Neural crest cell (in vitro differentiated cells): ENCODE measurements at regions not wholly inside any gene's neighbourhood (a gene's known extent, or its start where the extent isn't known, plus 50 kb on each side); places are given as distances from the start of the nearest gene placed in this dataset.
A peak's percentile ranks its signal among the peaks of the same experiment; 100 is the strongest.

ENCODE experiments used
- DNase-seq: peaks from one replicate; pipeline ENCODE4 v3.0.0; 2021; ENCODE audit warnings: low read depth, mixed read lengths, low spot score
- H3K27ac Mint-ChIP-seq: one replicate; pipeline ENCODE4 v1.8.0; 2021; ENCODE audit warnings: mild to moderate bottlenecking, mixed read lengths; ENCODE audit not compliant: unreplicated experiment
- H3K27me3 Mint-ChIP-seq: 2 replicates; pipeline ENCODE4 v1.8.0; 2021; ENCODE audit warnings: low read depth, mild to moderate bottlenecking, mixed read lengths
- H3K36me3 Mint-ChIP-seq: 2 replicates; pipeline ENCODE4 v1.8.0; 2021; ENCODE audit warnings: low read depth, mild to moderate bottlenecking, mixed read lengths
- H3K4me1 Mint-ChIP-seq: 2 replicates; pipeline ENCODE4 v1.8.0; 2021; ENCODE audit warnings: mixed read lengths
- H3K4me3 Mint-ChIP-seq: one replicate; pipeline ENCODE4 v1.8.0; 2021; ENCODE audit warnings: mild to moderate bottlenecking, mixed read lengths
- H3K9me3 Mint-ChIP-seq: 2 replicates; pipeline ENCODE4 v1.8.0; 2021; ENCODE audit warnings: mixed read lengths
- TF ChIP-seq, protein P1 (sequence below): fragments of 200-600 bp; sonication (generic); conservative IDR thresholded peaks from 2 replicates; pipeline ENCODE4 v1.5.0; 2021; ENCODE audit warnings: antibody characterized with exemption, mild to moderate bottlenecking

DNA sequence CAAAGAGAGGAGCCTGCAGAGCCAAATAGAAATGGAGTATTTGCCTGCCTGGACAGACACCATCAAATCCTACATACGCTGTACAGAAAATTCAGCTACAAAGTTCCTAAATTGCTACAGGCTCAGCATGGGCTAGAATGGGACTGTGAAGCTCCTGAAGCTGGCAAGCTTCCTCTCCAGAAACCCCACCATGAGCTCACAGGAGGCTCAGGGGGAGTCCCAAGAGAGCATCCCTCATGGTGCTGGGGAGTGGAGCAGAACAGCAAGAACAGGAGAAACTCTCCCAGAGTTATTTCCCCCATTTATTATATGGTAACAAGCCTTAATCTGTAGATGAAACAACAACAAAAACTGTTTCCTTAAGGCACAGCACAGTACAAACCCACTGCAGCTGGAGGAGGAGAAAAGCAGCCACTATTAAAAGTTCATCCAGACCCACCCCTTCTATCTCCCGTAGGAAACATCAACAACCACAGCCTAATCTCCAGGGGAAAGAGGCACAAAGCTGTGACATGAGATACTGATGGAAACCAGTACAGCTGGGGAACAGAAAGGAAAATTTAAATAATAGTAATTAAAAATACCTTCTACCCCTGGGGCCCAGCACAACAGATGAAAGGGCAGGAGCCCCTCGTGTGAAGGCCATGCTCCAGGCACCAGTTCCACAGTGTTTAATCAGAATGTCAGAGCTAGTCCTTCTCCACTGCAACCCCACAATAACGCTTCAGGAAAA lies 548.5 kb downstream of the MTRR start:
- Mint-ChIP-seq H3K36me3 (peaks cover 3% of the 10 kb centered on the region), H3K4me1 (peaks cover 18% of the 10 kb centered on the region), H3K9me3 (peaks cover 6% of the 10 kb centered on the region), H3K27me3 (no peaks in the 10 kb centered on the region), H3K27ac (no peak overlapping the region), H3K4me3 (no peak overlapping the region)
- DNase-seq, result no peak
- TF ChIP-seq, protein P1, sequence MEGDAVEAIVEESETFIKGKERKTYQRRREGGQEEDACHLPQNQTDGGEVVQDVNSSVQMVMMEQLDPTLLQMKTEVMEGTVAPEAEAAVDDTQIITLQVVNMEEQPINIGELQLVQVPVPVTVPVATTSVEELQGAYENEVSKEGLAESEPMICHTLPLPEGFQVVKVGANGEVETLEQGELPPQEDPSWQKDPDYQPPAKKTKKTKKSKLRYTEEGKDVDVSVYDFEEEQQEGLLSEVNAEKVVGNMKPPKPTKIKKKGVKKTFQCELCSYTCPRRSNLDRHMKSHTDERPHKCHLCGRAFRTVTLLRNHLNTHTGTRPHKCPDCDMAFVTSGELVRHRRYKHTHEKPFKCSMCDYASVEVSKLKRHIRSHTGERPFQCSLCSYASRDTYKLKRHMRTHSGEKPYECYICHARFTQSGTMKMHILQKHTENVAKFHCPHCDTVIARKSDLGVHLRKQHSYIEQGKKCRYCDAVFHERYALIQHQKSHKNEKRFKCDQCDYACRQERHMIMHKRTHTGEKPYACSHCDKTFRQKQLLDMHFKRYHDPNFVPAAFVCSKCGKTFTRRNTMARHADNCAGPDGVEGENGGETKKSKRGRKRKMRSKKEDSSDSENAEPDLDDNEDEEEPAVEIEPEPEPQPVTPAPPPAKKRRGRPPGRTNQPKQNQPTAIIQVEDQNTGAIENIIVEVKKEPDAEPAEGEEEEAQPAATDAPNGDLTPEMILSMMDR, result no peak

DNA sequence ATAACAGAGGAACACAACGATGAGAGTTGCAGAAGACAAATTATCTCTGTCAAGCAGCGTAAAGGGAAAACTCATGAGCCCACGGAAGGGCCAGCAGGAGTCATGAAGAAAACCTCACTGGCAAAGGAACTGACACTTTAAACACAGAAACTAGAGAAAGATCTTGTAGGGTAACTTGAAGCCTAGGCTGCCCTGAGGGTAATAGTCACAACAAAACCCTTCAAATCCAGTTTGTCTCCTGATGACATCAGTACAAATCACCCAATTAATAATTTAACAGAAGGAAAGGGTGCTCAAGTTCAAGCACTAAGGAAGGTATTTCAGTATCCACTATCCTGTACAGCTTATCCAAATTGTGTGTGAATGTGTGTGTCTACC lies 549.1 kb downstream of the MTRR start:
- Mint-ChIP-seq H3K4me3 (no peak overlapping the region), H3K36me3 (peaks cover 3% of the 10 kb centered on the region), H3K27me3 (no peaks in the 10 kb centered on the region), H3K4me1 (peaks cover 21% of the 10 kb centered on the region), H3K9me3 (peaks cover 6% of the 10 kb centered on the region), H3K27ac (peak overlapping the region; percentile 29)
- DNase-seq, result no peak
- TF ChIP-seq, protein P1, result no peak

DNA sequence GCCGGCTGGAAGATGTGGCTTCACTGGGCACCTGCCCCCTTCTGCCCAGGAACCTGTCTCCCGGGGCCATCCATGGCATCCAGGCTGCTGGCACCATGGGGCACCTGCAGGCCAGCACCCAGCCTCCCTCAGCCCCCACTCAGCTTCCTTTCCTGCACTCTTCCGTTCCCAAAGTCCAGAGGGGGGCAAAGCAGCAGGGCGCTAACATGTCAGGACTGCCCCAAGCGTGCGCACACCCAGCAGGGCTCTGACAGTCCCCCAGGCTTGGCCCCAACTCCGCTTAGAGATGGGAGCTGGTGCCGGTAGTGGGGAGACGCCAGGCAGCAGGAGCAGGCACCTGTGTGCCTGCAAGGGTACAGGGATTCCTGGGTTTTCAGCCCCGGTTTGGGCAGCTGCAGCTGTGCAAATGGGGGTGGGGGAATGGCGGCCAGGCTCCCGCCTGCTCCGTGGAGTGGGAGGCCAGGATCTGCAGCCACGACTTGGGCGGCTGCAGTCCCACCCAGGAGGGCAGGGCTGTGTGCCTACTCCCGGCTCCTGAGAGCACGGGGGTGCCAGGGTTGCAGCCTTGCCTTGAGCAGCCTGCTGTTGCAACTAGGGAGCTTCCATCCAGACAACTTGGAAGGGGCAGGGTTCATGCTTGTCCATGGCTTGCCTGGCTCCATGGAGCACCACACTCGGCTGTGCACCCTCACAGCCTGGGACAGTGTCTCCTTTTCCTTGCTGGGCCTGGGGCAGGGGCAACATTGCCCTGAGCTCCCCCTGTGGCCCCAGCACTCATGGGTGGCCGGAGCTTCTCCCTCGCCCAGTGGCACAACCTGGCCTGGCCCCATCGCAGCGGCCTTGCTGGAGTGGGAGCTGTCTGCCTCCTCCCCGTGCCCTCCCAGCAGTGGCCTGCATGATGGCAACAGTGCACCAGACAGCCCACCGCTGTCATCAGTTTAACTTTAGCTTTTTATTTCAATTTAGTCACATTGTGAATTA lies 561.1 kb downstream of the MTRR start:
- DNase-seq, result no peak
- no peak overlapping the region for H3K4me3 Mint-ChIP-seq

DNA sequence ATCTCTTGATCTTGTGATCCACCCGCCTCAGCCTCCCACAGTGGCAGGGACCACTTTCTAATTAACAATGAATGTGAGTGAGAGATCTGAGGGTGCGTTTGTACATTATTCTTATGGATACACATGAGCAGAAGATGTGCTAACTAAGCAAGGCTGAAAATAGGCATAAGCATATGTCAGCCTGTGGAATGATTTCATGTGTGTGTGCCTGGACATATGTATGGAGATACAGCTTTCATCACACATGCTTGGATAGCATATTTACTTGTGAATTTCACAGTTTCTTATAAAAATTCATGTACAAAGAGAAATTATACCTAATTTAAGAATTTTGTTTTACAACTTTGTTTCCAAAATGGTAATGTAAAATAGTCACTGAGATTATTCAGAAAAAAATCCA lies 565.6 kb downstream of the MTRR start:
- no peaks in the 10 kb centered on the region for H3K36me3 Mint-ChIP-seq
- H3K4me3 Mint-ChIP-seq, result no peak overlapping the region
- peaks cover 16% of the 10 kb centered on the region for H3K4me1 Mint-ChIP-seq
- no peaks in the 10 kb centered on the region for H3K27me3 Mint-ChIP-seq
- peaks cover 2% of the 10 kb centered on the region for H3K9me3 Mint-ChIP-seq
- TF ChIP-seq, protein P1, result no peak
- H3K27ac Mint-ChIP-seq, result no peak overlapping the region
- DNase-seq, result no peak

More for the DNA sequence above, 561.1 kb downstream of the MTRR start:
- H3K27me3 Mint-ChIP-seq, result no peaks in the 10 kb centered on the region
- peaks cover 3% of the 10 kb centered on the region for H3K36me3 Mint-ChIP-seq
- H3K9me3 Mint-ChIP-seq, result peaks cover 10% of the 10 kb centered on the region
- no peak overlapping the region for H3K27ac Mint-ChIP-seq
- TF ChIP-seq, protein P1, result no peak
- H3K4me1 Mint-ChIP-seq, result no peaks in the 10 kb centered on the region

DNA sequence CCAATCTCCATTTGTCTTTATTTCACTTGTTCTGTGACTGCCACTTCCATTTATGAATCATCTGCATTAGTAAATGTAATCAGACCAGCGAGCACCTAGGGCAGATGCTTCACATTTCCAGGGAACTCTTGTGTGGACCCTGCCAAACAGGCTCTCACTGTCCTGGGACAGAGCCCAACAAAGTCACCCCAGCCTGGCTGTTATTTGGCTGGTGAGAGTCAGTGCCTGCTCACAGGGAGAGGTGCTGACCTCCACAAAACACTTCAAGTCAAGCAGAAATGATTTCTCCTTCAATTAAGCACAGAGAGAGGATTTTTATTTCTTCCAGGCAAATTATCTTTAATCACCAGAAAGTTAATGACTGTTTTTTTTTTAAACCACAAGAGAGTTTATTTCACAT lies 568.0 kb downstream of the MTRR start:
- TF ChIP-seq, protein P1, result no peak
- no peaks in the 10 kb centered on the region for H3K36me3 Mint-ChIP-seq
- H3K27me3 Mint-ChIP-seq, result no peaks in the 10 kb centered on the region
- H3K4me1 Mint-ChIP-seq, result peaks cover 16% of the 10 kb centered on the region
- no peak overlapping the region for H3K4me3 Mint-ChIP-seq
- H3K27ac Mint-ChIP-seq, result peak overlapping the region; percentile 23
- no peak for DNase-seq
- H3K9me3 Mint-ChIP-seq, result peaks cover 2% of the 10 kb centered on the region
